ENCODE measurements at regions not wholly inside any gene's neighbourhood (a gene's known extent, or its start where the extent isn't known, plus 50 kb on each side); places are given as distances from the start of the nearest gene placed in this dataset.
"Not testable (repeated sequence)": the region's sequence is repeated elsewhere in the genome, so short reads cannot be mapped to it uniquely, and the experiment has no call there.

- no peaks in the 10 kb centered on the region for H3K27me3 Mint-ChIP-seq
- DNase-seq (no peak), ATAC-seq (ENCODE audit: low read depth) (no peak)
- H3K4me1 Mint-ChIP-seq, result no peaks in the 10 kb centered on the region
- no peaks in the 10 kb centered on the region for H3K36me3 Mint-ChIP-seq
- no peak overlapping the region for H3K4me3 Mint-ChIP-seq
- no peak overlapping the region for H3K27ac Mint-ChIP-seq
- POLR2A ChIA-PET, result no interaction called here
- H3K9me3 Mint-ChIP-seq, result no peaks in the 10 kb centered on the region
Measured at GRCh38 chr4:72886602-72887001, 182.9 kb downstream of the COX18 start.

GRCh38 chr4:72884225-72884624, 185.3 kb downstream of the COX18 start:
- not testable (repeated sequence) for H3K27me3 Mint-ChIP-seq

GRCh38 chr4:72876946-72877345, 192.6 kb downstream of the COX18 start:
- no peak overlapping the region for H3K27ac Mint-ChIP-seq
- ATAC-seq (ENCODE audit: low read depth), result no peak
- no peak overlapping the region for H3K4me3 Mint-ChIP-seq
- no peak for DNase-seq
- H3K4me1 Mint-ChIP-seq, result no peaks in the 10 kb centered on the region
- no peaks in the 10 kb centered on the region for H3K9me3 Mint-ChIP-seq
- POLR2A ChIA-PET, result no interaction called here
- H3K36me3 Mint-ChIP-seq, result no peaks in the 10 kb centered on the region
- H3K27me3 Mint-ChIP-seq, result no peaks in the 10 kb centered on the region

More at GRCh38 chr4:72884225-72884624, 185.3 kb downstream of the COX18 start:
- H3K27ac Mint-ChIP-seq; DNase-seq; POLR2A ChIA-PET; ATAC-seq (ENCODE audit: low read depth); H3K4me1 Mint-ChIP-seq; H3K4me3 Mint-ChIP-seq; H3K9me3 Mint-ChIP-seq; H3K36me3 Mint-ChIP-seq: not testable (repeated sequence)

DNA sequence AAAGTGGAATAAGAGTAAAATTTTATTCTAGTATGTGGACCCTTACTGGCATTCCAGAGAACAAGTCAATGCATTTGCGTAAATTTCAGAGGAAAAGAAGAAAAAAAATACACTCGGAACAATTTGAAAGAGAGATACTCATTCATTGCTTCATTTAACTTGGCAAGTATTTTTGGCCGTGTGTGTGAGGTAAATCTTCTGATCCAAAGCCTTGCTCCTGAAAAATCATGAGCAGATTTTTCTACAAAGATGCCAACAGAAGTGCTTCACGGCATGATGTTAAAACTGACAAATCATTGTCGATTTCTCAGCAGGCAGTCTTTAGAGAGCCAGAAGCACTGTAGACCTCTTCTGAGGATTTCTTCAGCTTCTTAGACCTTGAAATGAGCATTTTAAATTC, 194.0 kb downstream of the COX18 start:
- POLR2A ChIA-PET, result no interaction called here

DNA sequence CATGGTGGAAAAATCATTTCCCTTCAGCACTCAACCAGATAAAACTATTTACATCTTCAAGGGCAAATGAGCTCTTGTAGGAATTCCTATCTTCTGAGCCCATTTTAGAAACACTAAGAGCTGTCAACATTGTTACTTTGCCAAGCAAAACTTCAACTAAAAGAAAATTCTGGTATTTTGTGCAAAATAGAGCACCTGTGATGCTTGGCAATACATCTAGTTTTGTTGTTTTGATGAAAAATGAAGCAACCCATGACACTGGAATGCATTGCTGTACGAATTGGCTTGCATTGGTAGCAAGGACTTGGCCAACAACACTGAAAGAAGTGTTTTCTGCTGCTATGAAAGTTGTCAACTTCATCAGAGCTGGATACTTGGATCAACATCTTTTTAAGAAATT, 194.4 kb downstream of the COX18 start:
- no peak for DNase-seq
- no peak for ATAC-seq (ENCODE audit: low read depth)
- Mint-ChIP-seq H3K4me1 (no peaks in the 10 kb centered on the region), H3K9me3 (no peaks in the 10 kb centered on the region), H3K4me3 (no peak overlapping the region), H3K36me3 (no peaks in the 10 kb centered on the region), H3K27ac (no peak overlapping the region), H3K27me3 (no peaks in the 10 kb centered on the region)
- POLR2A ChIA-PET, result no interaction called here

More for the DNA sequence above, 194.0 kb downstream of the COX18 start:
- Mint-ChIP-seq H3K4me3 (no peak overlapping the region), H3K36me3 (no peaks in the 10 kb centered on the region), H3K9me3 (no peaks in the 10 kb centered on the region), H3K4me1 (no peaks in the 10 kb centered on the region), H3K27ac (no peak overlapping the region), H3K27me3 (no peaks in the 10 kb centered on the region)
- DNase-seq, result no peak
- no peak for ATAC-seq (ENCODE audit: low read depth)

GRCh38 chr4:72864898-72865297, 204.6 kb downstream of the COX18 start:
- POLR2A ChIA-PET, result no interaction called here
- Mint-ChIP-seq H3K27ac (no peak overlapping the region), H3K27me3 (no peaks in the 10 kb centered on the region), H3K4me1 (no peaks in the 10 kb centered on the region), H3K4me3 (no peak overlapping the region), H3K9me3 (peaks cover 7% of the 10 kb centered on the region), H3K36me3 (no peaks in the 10 kb centered on the region)
- no peak for DNase-seq
- no peak for ATAC-seq (ENCODE audit: low read depth)

- POLR2A ChIA-PET, result not testable (repeated sequence)
Measured at GRCh38 chr4:72864277-72864676, 205.2 kb downstream of the COX18 start.

GRCh38 chr4:72860766-72861165, 208.8 kb downstream of the COX18 start:
- H3K36me3 Mint-ChIP-seq, result no peaks in the 10 kb centered on the region
- no peaks in the 10 kb centered on the region for H3K4me1 Mint-ChIP-seq

More at GRCh38 chr4:72864277-72864676, 205.2 kb downstream of the COX18 start:
- not testable (repeated sequence) for H3K27me3 Mint-ChIP-seq; H3K27ac Mint-ChIP-seq; DNase-seq; H3K36me3 Mint-ChIP-seq; H3K9me3 Mint-ChIP-seq; H3K4me3 Mint-ChIP-seq; H3K4me1 Mint-ChIP-seq; ATAC-seq (ENCODE audit: low read depth)

DNA sequence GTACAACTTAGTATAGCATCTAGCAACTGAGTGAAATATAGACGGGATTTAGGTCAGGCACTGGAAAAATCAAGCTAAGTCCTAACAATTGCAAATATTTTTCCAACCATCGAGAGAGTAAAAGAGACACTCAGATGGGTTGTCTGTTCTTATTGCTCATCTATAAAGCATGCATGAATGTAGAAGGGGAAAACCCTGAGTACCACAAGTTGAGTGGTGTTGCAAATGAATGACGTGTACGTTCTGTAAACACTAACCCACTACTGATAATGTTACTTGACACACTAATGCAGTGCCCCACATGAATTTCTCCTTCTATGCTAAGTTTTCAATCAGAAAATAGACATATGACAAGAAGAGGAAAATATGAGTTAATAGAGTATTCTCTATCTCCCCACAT, 211.2 kb downstream of the COX18 start:
- H3K27me3 Mint-ChIP-seq, result no peaks in the 10 kb centered on the region
- no peaks in the 10 kb centered on the region for H3K9me3 Mint-ChIP-seq
- no peaks in the 10 kb centered on the region for H3K36me3 Mint-ChIP-seq
- DNase-seq (no peak), ATAC-seq (ENCODE audit: low read depth) (no peak)
- no peak overlapping the region for H3K4me3 Mint-ChIP-seq
- no peak overlapping the region for H3K27ac Mint-ChIP-seq
- H3K4me1 Mint-ChIP-seq, result no peaks in the 10 kb centered on the region
- POLR2A ChIA-PET, result no interaction called here

More at GRCh38 chr4:72860766-72861165, 208.8 kb downstream of the COX18 start:
- Mint-ChIP-seq H3K27ac (no peak overlapping the region), H3K4me3 (no peak overlapping the region), H3K9me3 (no peaks in the 10 kb centered on the region), H3K27me3 (no peaks in the 10 kb centered on the region)
- no peak for DNase-seq
- POLR2A ChIA-PET, result no interaction called here
- ATAC-seq (ENCODE audit: low read depth), result no peak

DNA sequence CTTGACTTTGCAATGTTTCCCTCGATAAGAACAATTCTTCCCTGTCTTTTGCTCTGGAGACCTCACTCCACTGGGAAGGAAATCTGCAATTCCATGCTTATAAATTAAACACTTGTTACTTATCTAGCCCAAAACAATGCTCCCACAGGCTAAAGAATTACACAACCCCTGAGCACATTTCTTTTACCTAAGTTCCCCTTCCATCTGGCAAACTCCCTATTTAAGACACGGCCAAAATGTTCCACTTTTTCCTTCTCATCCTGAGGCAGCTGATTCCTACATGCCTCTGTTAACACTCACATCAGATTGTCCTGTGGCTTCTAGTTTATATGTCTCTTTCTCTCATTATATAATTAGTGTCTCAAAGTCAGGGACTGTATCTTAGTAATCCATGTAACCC, 211.7 kb downstream of the COX18 start:
- Mint-ChIP-seq H3K4me3 (no peak overlapping the region), H3K27me3 (no peaks in the 10 kb centered on the region), H3K9me3 (no peaks in the 10 kb centered on the region), H3K27ac (no peak overlapping the region), H3K36me3 (no peaks in the 10 kb centered on the region), H3K4me1 (no peaks in the 10 kb centered on the region)
- DNase-seq (no peak), ATAC-seq (ENCODE audit: low read depth) (no peak)
- POLR2A ChIA-PET, result no interaction called here

GRCh38 chr4:72857216-72857615, 212.3 kb downstream of the COX18 start:
- no peak overlapping the region for H3K27ac Mint-ChIP-seq
- no peaks in the 10 kb centered on the region for H3K4me1 Mint-ChIP-seq
- H3K36me3 Mint-ChIP-seq, result no peaks in the 10 kb centered on the region
- no peak overlapping the region for H3K4me3 Mint-ChIP-seq
- H3K27me3 Mint-ChIP-seq, result no peaks in the 10 kb centered on the region
- DNase-seq, result no peak
- no peaks in the 10 kb centered on the region for H3K9me3 Mint-ChIP-seq
- POLR2A ChIA-PET, result no interaction called here
- no peak for ATAC-seq (ENCODE audit: low read depth)

DNA sequence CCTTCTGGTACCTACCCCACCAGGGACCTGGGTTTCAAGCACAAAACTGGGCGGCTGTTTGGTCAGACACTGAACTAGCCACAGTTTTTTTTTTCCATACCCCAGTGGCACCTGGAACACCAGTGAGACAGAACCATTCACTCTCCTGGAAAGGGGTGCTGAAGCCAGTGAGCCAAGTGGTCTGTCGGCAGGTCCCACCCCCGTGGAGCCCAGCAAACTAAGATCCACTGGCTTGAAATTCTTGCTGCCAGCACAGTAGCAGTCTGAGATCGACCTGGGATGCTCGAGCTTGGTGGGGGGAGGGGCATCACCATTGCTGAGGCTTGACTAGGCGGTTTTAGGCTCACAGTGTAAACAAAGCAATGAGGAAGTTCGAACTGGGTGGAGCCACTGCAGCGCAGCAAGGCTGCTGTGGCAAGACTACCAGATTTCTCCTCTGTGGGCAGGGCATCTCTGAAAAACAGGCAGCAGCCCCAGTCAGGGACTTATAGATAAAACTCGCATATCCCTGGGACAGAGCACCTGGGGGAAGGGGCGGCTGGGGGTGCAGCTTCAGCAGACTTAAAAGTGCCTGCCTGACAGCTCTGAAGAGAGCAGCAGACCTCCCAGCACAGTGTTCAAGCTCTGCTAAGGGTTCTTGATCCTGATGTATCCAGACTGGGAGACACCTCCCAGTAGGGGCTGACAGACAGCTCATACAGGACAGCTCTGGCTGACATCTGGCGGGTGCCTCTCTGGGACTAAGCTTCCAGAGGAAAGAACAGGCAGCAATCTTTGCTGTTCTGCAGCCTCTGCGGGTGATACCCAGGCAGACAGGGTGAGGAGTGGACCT, 223.0 kb downstream of the COX18 start:
- Mint-ChIP-seq H3K4me3 (no peak overlapping the region), H3K27me3 (no peaks in the 10 kb centered on the region), H3K36me3 (no peaks in the 10 kb centered on the region), H3K9me3 (no peaks in the 10 kb centered on the region), H3K4me1 (no peaks in the 10 kb centered on the region), H3K27ac (no peak overlapping the region)
- no peak for DNase-seq
- POLR2A ChIA-PET, result no interaction called here
- ATAC-seq (ENCODE audit: low read depth), result no peak

GRCh38 chr4:72843466-72843865, 226.1 kb downstream of the COX18 start:
- DNase-seq (no peak), ATAC-seq (ENCODE audit: low read depth) (no peak)
- Mint-ChIP-seq H3K4me1 (no peaks in the 10 kb centered on the region), H3K4me3 (no peak overlapping the region), H3K27ac (no peak overlapping the region), H3K27me3 (no peaks in the 10 kb centered on the region), H3K36me3 (no peaks in the 10 kb centered on the region), H3K9me3 (no peaks in the 10 kb centered on the region)
- POLR2A ChIA-PET, result no interaction called here

DNA sequence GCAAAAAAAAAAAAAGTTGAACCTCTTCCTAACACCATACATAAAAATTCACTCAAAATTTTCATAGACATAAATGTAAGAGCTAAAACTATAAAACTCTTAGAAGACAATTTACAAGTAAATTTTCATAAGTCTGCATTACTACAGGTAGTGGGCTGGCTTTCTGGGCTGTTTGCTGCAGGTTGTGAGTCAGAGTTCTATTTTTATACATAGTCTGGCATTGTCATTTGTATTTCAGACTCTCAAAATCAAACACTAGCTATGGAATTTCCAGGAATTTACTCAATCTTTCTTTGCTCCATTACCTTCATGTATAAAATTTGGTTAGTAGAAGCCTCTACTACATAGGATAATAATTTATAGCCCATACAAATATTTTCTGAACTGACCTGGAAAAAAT, 227.2 kb downstream of the COX18 start:
- Mint-ChIP-seq H3K36me3 (no peaks in the 10 kb centered on the region), H3K4me1 (no peaks in the 10 kb centered on the region), H3K4me3 (no peak overlapping the region), H3K27ac (no peak overlapping the region), H3K9me3 (no peaks in the 10 kb centered on the region), H3K27me3 (no peaks in the 10 kb centered on the region)
- DNase-seq, result no peak
- POLR2A ChIA-PET, result no interaction called here
- no peak for ATAC-seq (ENCODE audit: low read depth)
